Endothelial cell of umbilical vein (primary cell): ENCODE measurements at regions not wholly inside any gene's neighbourhood (a gene's known extent, or its start where the extent isn't known, plus 50 kb on each side); places are given as distances from the start of the nearest gene placed in this dataset.
"Not testable (repeated sequence)": the region's sequence is repeated elsewhere in the genome, so short reads cannot be mapped to it uniquely, and the experiment has no call there.

Experiments used
- BruUV-seq: library from RNA; stranded (reverse); fragments of 400-500 nt; replicated peaks from 2 replicates; lab custom pipeline; 2021; lab: Mats Ljungman, UMichigan
- CTCF ChIA-PET: fragments of 300-600, 350-600 bp; sonication (Branson Sonifier 250); formaldehyde crosslinking; loops from one replicate; lab custom pipeline; 2021; ENCODE audit warnings: antibody characterized with exemption, inconsistent platforms; lab: Charles Lee
- POLR2A ChIA-PET: fragments of 300-600, 350-600 bp; sonication (Branson Sonifier 250); formaldehyde crosslinking; loops from one replicate; lab custom pipeline; 2021; ENCODE audit warnings: antibody characterized with exemption, inconsistent platforms; lab: Charles Lee
- DNase-seq: peaks from one replicate; pipeline ENCODE4 v3.0.0-alpha.2; 2011; ENCODE audit warnings: low read depth, low spot score
- FAIRE-seq: peaks from 2 replicates; lab custom pipeline; 2011; peaks lifted over from hg19 to GRCh38; lab: Jason Lieb, UNC
- H2AFZ ChIP-seq: 2 replicates; pipeline ENCODE4 v1.6.0; 2012; ENCODE audit warnings: low read depth, low read length, control low read depth, inconsistent platforms
- H3K27ac ChIP-seq: 2 replicates; pipeline ENCODE4 v1.5.1; 2011; ENCODE audit warnings: low read depth, mild to moderate bottlenecking, control low read depth, low read length, moderate library complexity; ENCODE audit not compliant: insufficient read depth
- H3K27me3 ChIP-seq, 2 experiments: 2 replicates each; pipeline versions ENCODE4 v1.6.0 to v1.6.1; 2011; ENCODE audit warnings: low read length in 2 of 2, mixed read lengths in 1 of 2; ENCODE audit not compliant: control insufficient read depth in 2 of 2, insufficient read depth in 2 of 2
- H3K36me3 ChIP-seq, 2 experiments: 2 replicates in 1 of 2; 3 replicates in 1 of 2; pipeline ENCODE4 v1.5.1; 2011; ENCODE audit warnings: low read length in 2 of 2, mild to moderate bottlenecking in 1 of 2, moderate library complexity in 1 of 2; ENCODE audit not compliant: control insufficient read depth in 2 of 2, insufficient read depth in 2 of 2; ENCODE audit errors: extremely low read depth in 1 of 2
- H3K4me1 ChIP-seq: 3 replicates; pipeline ENCODE4 v1.5.1; 2011; ENCODE audit warnings: mild to moderate bottlenecking, low read length; ENCODE audit not compliant: control insufficient read depth, insufficient read depth; ENCODE audit errors: extremely low read depth
- H3K4me2 ChIP-seq: 2 replicates; pipeline ENCODE4 v1.6.1; 2011; ENCODE audit warnings: low read length, control low read depth, mixed read lengths; ENCODE audit not compliant: insufficient read depth
- H3K4me3 ChIP-seq, 3 experiments: fragments of 200-600 bp in 1 of 3; sonication (generic), shearing (Covaris generic) in 1 of 3; replicated peaks in 1 of 3; 2 replicates each; pipeline ENCODE4 v1.5.1; 2011 to 2016; ENCODE audit warnings: control low read depth in 3 of 3, low read length in 3 of 3, mild to moderate bottlenecking in 2 of 3, inconsistent platforms in 1 of 3, low read depth in 1 of 3, moderate library complexity in 1 of 3; ENCODE audit not compliant: insufficient read depth in 1 of 3
- H3K79me2 ChIP-seq: 2 replicates; pipeline ENCODE4 v1.6.0; 2012; ENCODE audit warnings: low read length, inconsistent platforms; ENCODE audit not compliant: control insufficient read depth, insufficient read depth
- H3K9ac ChIP-seq: replicated peaks from 2 replicates; pipeline ENCODE3; 2011; ENCODE audit warnings: low read length, control low read depth; ENCODE audit not compliant: insufficient read depth; ENCODE audit errors: extremely low read depth
- H3K9me1 ChIP-seq: replicated peaks from 3 replicates; pipeline ENCODE4 v1.6.0; 2011; ENCODE audit warnings: mild to moderate bottlenecking, low read length; ENCODE audit not compliant: control insufficient read depth, insufficient read depth; ENCODE audit errors: extremely low read depth
- H3K9me3 ChIP-seq: replicated peaks from 2 replicates; pipeline ENCODE4 v1.5.1; 2012; ENCODE audit warnings: low read length, inconsistent platforms; ENCODE audit not compliant: control insufficient read depth, insufficient read depth
- H4K20me1 ChIP-seq: replicated peaks from 2 replicates; pipeline ENCODE3; 2011; ENCODE audit warnings: mild to moderate bottlenecking, low read length; ENCODE audit not compliant: control insufficient read depth, insufficient read depth; ENCODE audit errors: extremely low read depth
- dilution Hi-C: fragments of 300-500 bp; cut with MboI; formaldehyde crosslinking; loops from one replicate; pipeline ENCODE4 v1.15.0; 2019; ENCODE audit warnings: low sequenced_read_pairs; ENCODE audit not compliant: extremely low pct_ligation_motif_present
- intact Hi-C: fragments of 100-400 bp; cut with micrococcal nuclease; formaldehyde crosslinking; loops from one replicate; pipeline ENCODE4 v1.10.0; 2022

- H3K4me2 ChIP-seq, result peak overlapping the region; percentile 55
- H3K9ac ChIP-seq, FAIRE-seq, BruUV-seq, H3K36me3 ChIP-seq, H3K4me1 ChIP-seq, H3K27ac ChIP-seq, POLR2A ChIA-PET, dilution Hi-C loops, H3K79me2 ChIP-seq, H3K9me3 ChIP-seq, H3K4me3 ChIP-seq, intact Hi-C loops, H3K27me3 ChIP-seq, H3K9me1 ChIP-seq, H2AFZ ChIP-seq, H4K20me1 ChIP-seq, DNase-seq, CTCF ChIA-PET: not testable (repeated sequence)
Measured at GRCh38 chr9:39550573-39550972, 195.1 kb downstream of the SPATA31A1 start.

GRCh38 chr9:39551544-39551943, 196.1 kb downstream of the SPATA31A1 start:
- CTCF ChIA-PET, H3K9me3 ChIP-seq, POLR2A ChIA-PET, H3K27ac ChIP-seq, DNase-seq, H3K79me2 ChIP-seq, FAIRE-seq, H3K9ac ChIP-seq, H3K4me2 ChIP-seq, intact Hi-C loops, H2AFZ ChIP-seq, BruUV-seq, H3K9me1 ChIP-seq, H3K4me1 ChIP-seq, dilution Hi-C loops, H3K36me3 ChIP-seq, H3K4me3 ChIP-seq, H3K27me3 ChIP-seq, H4K20me1 ChIP-seq: not testable (repeated sequence)

- H2AFZ ChIP-seq, H3K9me1 ChIP-seq, FAIRE-seq, POLR2A ChIA-PET, DNase-seq, H3K9ac ChIP-seq, H3K9me3 ChIP-seq, BruUV-seq, CTCF ChIA-PET, H3K4me2 ChIP-seq, H3K79me2 ChIP-seq, H3K36me3 ChIP-seq, H3K27me3 ChIP-seq, dilution Hi-C loops, H3K4me3 ChIP-seq, H3K4me1 ChIP-seq, intact Hi-C loops, H4K20me1 ChIP-seq, H3K27ac ChIP-seq: not testable (repeated sequence)
Measured at GRCh38 chr9:39552242-39552881, 196.9 kb downstream of the SPATA31A1 start.

- H2AFZ ChIP-seq, H3K4me2 ChIP-seq, H3K27me3 ChIP-seq, H3K27ac ChIP-seq, H3K4me1 ChIP-seq, H3K79me2 ChIP-seq, POLR2A ChIA-PET, H3K9me1 ChIP-seq, DNase-seq, BruUV-seq, H3K9me3 ChIP-seq, FAIRE-seq, intact Hi-C loops, H3K9ac ChIP-seq, H3K4me3 ChIP-seq, H4K20me1 ChIP-seq, H3K36me3 ChIP-seq, CTCF ChIA-PET, dilution Hi-C loops: not testable (repeated sequence)
Measured at GRCh38 chr9:39554352-39554751, 198.9 kb downstream of the SPATA31A1 start.
